ENCODE measurements at regions not wholly inside any gene's neighbourhood (a gene's known extent, or its start where the extent isn't known, plus 50 kb on each side); places are given as distances from the start of the nearest gene placed in this dataset.

DNA sequence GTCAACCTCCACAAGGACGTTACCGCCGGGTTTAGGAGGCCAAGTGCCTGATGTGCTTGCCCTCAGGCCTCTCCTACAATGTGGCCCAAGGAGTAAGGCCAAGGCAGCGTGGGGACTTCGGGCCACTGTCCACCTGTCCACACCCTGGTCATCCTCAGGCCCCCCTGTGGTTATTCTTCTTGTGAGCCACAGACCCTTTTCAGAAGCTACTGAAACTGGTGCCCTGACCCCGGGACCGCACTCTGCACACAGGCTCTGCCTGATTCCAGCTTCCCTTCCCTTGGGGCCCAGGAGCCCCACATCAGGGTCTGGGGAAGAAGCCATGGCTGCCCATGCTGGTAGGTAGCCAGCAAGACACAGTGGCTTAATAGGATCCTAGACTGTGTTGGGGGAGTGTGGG lies 128.8 kb downstream of the OLFM1 start:
- no peak overlapping the region for H3K27ac ChIP-seq

DNA sequence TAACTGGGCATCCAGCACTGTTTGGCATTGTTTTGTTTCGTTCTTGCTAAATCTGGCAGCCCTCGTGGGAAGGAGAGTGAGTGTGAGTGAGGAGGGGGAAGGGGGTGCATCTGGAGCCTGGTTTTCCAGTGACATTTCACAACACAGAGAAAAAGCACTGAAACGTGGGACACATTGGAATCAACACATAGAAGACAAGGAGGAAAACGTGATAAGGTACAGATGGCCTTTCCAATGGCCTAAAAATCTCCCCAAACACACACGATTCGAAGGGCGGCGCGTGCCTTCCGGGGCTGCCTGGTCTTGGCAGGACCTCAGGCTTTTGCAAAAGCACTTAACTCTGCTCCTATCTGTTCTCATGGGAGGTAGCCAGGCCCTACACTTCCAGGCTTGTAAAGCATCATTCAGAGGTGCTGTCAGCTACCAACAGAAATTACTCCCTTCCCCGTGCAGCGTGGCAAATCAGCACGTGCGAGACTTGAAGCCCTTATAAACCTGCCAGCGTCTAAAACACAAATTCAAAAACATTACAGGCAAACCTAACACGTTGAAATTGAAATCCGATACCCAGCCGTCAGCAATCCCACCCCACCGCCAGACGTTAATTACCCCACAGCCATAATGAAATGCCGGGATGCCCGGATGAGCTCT lies 129.4 kb downstream of the OLFM1 start:
- H2AFZ ChIP-seq: no peak overlapping the region
- DNase-seq (ENCODE audit: low spot score): no peak

More for the DNA sequence above, 128.8 kb downstream of the OLFM1 start:
- Histone ChIP-seq H3K4me3 (no peak overlapping the region), H3K9me3 (ENCODE audit: low read depth) (no peaks in the 10 kb centered on the region), H3K27me3 (peaks cover 24% of the 10 kb centered on the region), H3K9me2 (replicated peaks; ENCODE audit: insufficient read depth) (no peaks in the 10 kb centered on the region), H3K4me1 (ENCODE audit: insufficient read depth) (peaks cover 11% of the 10 kb centered on the region), H3K4me2 (no peak overlapping the region), H2AFZ (no peak overlapping the region), H3K36me3 (replicated peaks; ENCODE audit: insufficient read depth, low read depth) (no peaks in the 10 kb centered on the region), H3K79me2 (no peaks in the 10 kb centered on the region), H4K20me1 (ENCODE audit: insufficient read depth, poor library complexity, severe bottlenecking) (no peaks in the 10 kb centered on the region)
- TF ChIP-seq EZH2 (IDR thresholded peaks at IDR 0.05; ENCODE audit: borderline replicate concordance): no peak
- TF ChIP-seq, protein P1, sequence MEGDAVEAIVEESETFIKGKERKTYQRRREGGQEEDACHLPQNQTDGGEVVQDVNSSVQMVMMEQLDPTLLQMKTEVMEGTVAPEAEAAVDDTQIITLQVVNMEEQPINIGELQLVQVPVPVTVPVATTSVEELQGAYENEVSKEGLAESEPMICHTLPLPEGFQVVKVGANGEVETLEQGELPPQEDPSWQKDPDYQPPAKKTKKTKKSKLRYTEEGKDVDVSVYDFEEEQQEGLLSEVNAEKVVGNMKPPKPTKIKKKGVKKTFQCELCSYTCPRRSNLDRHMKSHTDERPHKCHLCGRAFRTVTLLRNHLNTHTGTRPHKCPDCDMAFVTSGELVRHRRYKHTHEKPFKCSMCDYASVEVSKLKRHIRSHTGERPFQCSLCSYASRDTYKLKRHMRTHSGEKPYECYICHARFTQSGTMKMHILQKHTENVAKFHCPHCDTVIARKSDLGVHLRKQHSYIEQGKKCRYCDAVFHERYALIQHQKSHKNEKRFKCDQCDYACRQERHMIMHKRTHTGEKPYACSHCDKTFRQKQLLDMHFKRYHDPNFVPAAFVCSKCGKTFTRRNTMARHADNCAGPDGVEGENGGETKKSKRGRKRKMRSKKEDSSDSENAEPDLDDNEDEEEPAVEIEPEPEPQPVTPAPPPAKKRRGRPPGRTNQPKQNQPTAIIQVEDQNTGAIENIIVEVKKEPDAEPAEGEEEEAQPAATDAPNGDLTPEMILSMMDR (IDR thresholded peaks at IDR 0.05; ENCODE audit: poor library complexity): no peak
- TF ChIP-seq EZH2phosphoT487 (IDR thresholded peaks at IDR 0.05; ENCODE audit: low read depth, severe bottlenecking, unreplicated experiment): no peak
- DNase-seq (ENCODE audit: low spot score): no peak
- WGBS (ENCODE audit: low lambda C conversion rate, missing lambda C conversion rate): 91% methylated on average over 7 of the region's 7 CpGs

DNA sequence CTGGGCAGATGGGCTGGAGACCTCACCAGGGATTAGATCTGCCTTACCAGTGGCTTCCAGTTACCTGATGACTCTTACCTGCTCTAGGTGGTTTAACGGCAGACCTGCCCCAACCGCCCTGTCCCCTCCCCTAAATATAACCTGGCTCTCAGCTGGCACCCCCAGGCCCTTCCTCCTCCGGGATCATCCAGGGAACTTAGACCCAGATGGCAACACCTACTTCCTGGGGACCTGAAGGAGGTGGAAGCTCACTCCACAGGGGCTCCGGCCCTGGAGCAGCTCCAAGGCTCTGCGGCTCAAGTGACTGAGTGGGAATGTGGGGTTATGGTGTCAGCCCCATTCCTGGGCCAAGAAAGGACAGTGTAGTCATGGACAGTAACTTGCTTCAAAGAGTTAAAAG lies 130.4 kb downstream of the OLFM1 start:
- no peaks in the 10 kb centered on the region for H3K9me2 ChIP-seq (replicated peaks; ENCODE audit: insufficient read depth)
- H3K4me3 ChIP-seq: no peak overlapping the region
- no peak overlapping the region for H2AFZ ChIP-seq
- H3K9me3 ChIP-seq (ENCODE audit: low read depth): no peaks in the 10 kb centered on the region
- no peak for DNase-seq (ENCODE audit: low spot score)
- H3K4me2 ChIP-seq: no peak overlapping the region
- no peaks in the 10 kb centered on the region for H3K36me3 ChIP-seq (replicated peaks; ENCODE audit: insufficient read depth, low read depth)
- TF ChIP-seq EZH2phosphoT487 (IDR thresholded peaks at IDR 0.05; ENCODE audit: low read depth, severe bottlenecking, unreplicated experiment) (no peak), EZH2 (IDR thresholded peaks at IDR 0.05; ENCODE audit: borderline replicate concordance) (no peak)
- TF ChIP-seq, protein P1 (IDR thresholded peaks at IDR 0.05; ENCODE audit: poor library complexity): no peak
- H3K79me2 ChIP-seq: no peaks in the 10 kb centered on the region
- peaks cover 24% of the 10 kb centered on the region for H3K27me3 ChIP-seq
- 84% methylated on average over 5 of the region's 5 CpGs for WGBS (ENCODE audit: low lambda C conversion rate, missing lambda C conversion rate)
- peaks cover 11% of the 10 kb centered on the region for H3K4me1 ChIP-seq (ENCODE audit: insufficient read depth)
- H4K20me1 ChIP-seq (ENCODE audit: insufficient read depth, poor library complexity, severe bottlenecking): no peaks in the 10 kb centered on the region
- H3K27ac ChIP-seq: no peak overlapping the region

More for the DNA sequence above, 129.4 kb downstream of the OLFM1 start:
- Histone ChIP-seq H3K9me3 (ENCODE audit: low read depth) (no peaks in the 10 kb centered on the region), H4K20me1 (ENCODE audit: insufficient read depth, poor library complexity, severe bottlenecking) (no peaks in the 10 kb centered on the region), H3K27me3 (peaks cover 24% of the 10 kb centered on the region), H3K27ac (no peak overlapping the region), H3K36me3 (replicated peaks; ENCODE audit: insufficient read depth, low read depth) (no peaks in the 10 kb centered on the region), H3K4me3 (no peak overlapping the region), H3K79me2 (no peaks in the 10 kb centered on the region), H3K4me1 (ENCODE audit: insufficient read depth) (peaks cover 11% of the 10 kb centered on the region), H3K4me2 (no peak overlapping the region), H3K9me2 (replicated peaks; ENCODE audit: insufficient read depth) (no peaks in the 10 kb centered on the region)
- TF ChIP-seq EZH2phosphoT487 (IDR thresholded peaks at IDR 0.05; ENCODE audit: low read depth, severe bottlenecking, unreplicated experiment): no peak
- 48% methylated on average over 22 of the region's 22 CpGs for WGBS (ENCODE audit: low lambda C conversion rate, missing lambda C conversion rate)

DNA sequence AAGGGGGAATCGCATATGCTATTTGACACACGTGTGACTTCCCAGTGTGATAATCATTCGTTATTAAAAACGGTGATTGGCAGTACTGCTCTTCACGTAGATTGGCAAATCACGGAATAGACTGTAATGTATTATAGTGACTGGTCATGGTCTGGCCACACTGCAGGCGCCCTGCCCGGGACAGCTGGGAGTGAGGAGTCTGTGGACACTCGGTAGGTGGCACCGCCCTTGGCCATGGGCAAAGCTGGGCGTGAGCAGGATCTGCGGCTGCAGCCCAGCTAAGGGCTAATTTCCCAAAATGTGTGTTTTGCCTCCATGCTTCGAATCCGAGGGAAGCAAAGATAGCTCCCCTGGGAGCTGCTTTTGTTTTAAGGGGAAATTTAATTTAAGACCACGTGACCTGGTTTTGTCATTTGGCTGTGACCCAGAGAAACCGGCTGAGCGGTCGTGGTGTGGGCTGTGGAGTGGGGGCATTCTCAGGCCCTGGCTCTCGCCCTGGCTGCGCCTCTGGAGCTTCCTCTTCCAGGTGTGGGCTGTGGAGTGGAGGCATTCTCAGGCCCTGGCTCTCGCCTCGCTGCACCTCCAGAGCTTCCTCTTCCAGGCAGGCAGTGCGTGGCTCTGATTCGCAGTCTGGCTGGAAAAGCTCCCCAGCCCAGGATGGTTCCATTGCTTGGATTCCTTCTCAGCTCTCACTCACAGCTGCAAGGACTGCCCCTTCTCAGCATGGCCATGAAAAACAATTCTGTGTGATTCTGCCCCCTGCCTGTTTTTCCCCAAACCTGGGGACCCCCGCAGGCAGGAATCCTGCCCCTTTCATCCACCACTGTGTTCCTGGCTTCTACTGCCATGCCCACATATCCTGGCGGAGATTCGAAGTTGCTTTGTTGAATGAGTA lies 131.1 kb downstream of the OLFM1 start:
- no peak for DNase-seq (ENCODE audit: low spot score)
- H4K20me1 ChIP-seq (ENCODE audit: insufficient read depth, poor library complexity, severe bottlenecking): no peaks in the 10 kb centered on the region
- H3K9me3 ChIP-seq (ENCODE audit: low read depth): no peaks in the 10 kb centered on the region
- H3K4me2 ChIP-seq: no peak overlapping the region
- WGBS (ENCODE audit: low lambda C conversion rate, missing lambda C conversion rate): 60% methylated on average over 27 of the region's 27 CpGs
- no peak for TF ChIP-seq EZH2 (IDR thresholded peaks at IDR 0.05; ENCODE audit: borderline replicate concordance)
- TF ChIP-seq, protein P1 (IDR thresholded peaks at IDR 0.05; ENCODE audit: poor library complexity): no peak
- TF ChIP-seq EZH2phosphoT487 (IDR thresholded peaks at IDR 0.05; ENCODE audit: low read depth, severe bottlenecking, unreplicated experiment): no peak
- H3K4me3 ChIP-seq: no peak overlapping the region
- H3K36me3 ChIP-seq (replicated peaks; ENCODE audit: insufficient read depth, low read depth): no peaks in the 10 kb centered on the region
- no peak overlapping the region for H2AFZ ChIP-seq
- peaks cover 11% of the 10 kb centered on the region for H3K4me1 ChIP-seq (ENCODE audit: insufficient read depth)
- no peak overlapping the region for H3K27ac ChIP-seq
- no peaks in the 10 kb centered on the region for H3K9me2 ChIP-seq (replicated peaks; ENCODE audit: insufficient read depth)
- no peaks in the 10 kb centered on the region for H3K79me2 ChIP-seq
- peaks cover 24% of the 10 kb centered on the region for H3K27me3 ChIP-seq
